ENCODE measurements at regions not wholly inside any gene's neighbourhood (a gene's known extent, or its start where the extent isn't known, plus 50 kb on each side); places are given as distances from the start of the nearest gene placed in this dataset.

DNA sequence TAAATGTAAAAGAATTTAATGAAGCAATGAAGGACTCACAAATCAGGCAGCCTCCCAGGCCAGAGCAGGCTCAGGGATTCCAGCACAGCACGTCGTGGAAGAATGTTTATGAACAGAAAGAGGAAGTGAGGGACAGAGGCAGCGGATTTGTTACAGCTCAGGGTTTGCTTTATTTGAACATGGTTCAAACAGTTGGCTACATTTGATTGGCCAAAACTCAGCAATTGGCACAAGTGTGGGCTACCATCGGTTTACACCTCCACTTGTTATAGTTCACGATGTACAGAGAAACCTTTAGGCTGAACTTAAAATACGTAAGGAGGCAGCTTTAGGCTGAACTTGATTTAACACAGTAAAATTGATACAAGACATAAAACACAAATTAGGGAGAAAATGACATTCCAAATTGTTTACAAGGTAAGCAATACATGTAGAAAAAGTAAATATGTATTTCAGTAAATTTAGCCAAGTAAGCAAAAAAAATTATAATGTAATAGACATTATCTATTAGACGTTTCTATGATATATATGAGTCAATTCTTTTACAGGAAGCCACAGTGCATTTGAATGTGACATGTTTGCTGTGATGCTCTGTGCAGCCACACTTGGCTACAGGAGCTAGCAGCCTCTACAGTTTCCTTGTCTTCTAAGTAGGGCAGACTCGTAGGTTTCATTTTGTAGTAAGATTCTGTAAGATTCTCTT lies 126.5 kb downstream of the ADSS2 start:
- ATAC-seq (ENCODE audit: low FRiP score in 2 of 2) (peak in 1 of 2 donors; percentile 69), DNase-seq (peak in 1 of 2 donors; percentile 64)
- TF ChIP-seq, protein P1, sequence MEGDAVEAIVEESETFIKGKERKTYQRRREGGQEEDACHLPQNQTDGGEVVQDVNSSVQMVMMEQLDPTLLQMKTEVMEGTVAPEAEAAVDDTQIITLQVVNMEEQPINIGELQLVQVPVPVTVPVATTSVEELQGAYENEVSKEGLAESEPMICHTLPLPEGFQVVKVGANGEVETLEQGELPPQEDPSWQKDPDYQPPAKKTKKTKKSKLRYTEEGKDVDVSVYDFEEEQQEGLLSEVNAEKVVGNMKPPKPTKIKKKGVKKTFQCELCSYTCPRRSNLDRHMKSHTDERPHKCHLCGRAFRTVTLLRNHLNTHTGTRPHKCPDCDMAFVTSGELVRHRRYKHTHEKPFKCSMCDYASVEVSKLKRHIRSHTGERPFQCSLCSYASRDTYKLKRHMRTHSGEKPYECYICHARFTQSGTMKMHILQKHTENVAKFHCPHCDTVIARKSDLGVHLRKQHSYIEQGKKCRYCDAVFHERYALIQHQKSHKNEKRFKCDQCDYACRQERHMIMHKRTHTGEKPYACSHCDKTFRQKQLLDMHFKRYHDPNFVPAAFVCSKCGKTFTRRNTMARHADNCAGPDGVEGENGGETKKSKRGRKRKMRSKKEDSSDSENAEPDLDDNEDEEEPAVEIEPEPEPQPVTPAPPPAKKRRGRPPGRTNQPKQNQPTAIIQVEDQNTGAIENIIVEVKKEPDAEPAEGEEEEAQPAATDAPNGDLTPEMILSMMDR (IDR thresholded peaks at IDR 0.05), result no peak
- no peak for TF ChIP-seq EP300 (IDR thresholded peaks at IDR 0.05)
- peak in 1 of 2 donors; percentile 60 for TF ChIP-seq POLR2AphosphoS5 (IDR thresholded peaks at IDR 0.05)
- peak in 2 of 4 donors; percentile 28 to 53 for TF ChIP-seq POLR2A (IDR thresholded peaks at IDR 0.05)
- peak overlapping the region; percentile 82 to 90 (median 87) for H3K27ac ChIP-seq
- 34 to 36% methylated on average over 8 of the region's 8 CpGs for WGBS, 2 donors
- H3K27me3 ChIP-seq, result no peaks in the 10 kb centered on the region
- peaks cover 20 to 44% (median 34%) of the 10 kb centered on the region in 4 donors for H3K4me1 ChIP-seq
- peak overlapping the region in 3 of 4 donors; percentile 4 to 19 (median 12) for H3K4me3 ChIP-seq
- H3K9me3 ChIP-seq, result no peaks in the 10 kb centered on the region
- no peaks in the 10 kb centered on the region for H3K36me3 ChIP-seq

- Histone ChIP-seq H3K27ac (peak overlapping the region in 1 of 4 donors; percentile 90), H3K27me3 (no peaks in the 10 kb centered on the region), H3K9me3 (no peaks in the 10 kb centered on the region), H3K36me3 (no peaks in the 10 kb centered on the region), H3K4me3 (no peak overlapping the region), H3K4me1 (peaks cover 19 to 34% (median 26%) of the 10 kb centered on the region in 4 donors)
- no peak for ATAC-seq (ENCODE audit: low FRiP score in 2 of 2)
- DNase-seq, result no peak
- 52 to 66% methylated on average over 2 of the region's 2 CpGs for WGBS, 2 donors
- TF ChIP-seq POLR2AphosphoS5 (IDR thresholded peaks at IDR 0.05), result no peak
- TF ChIP-seq, protein P1 (IDR thresholded peaks at IDR 0.05), result no peak
- no peak for TF ChIP-seq POLR2A (IDR thresholded peaks at IDR 0.05)
- no peak for TF ChIP-seq EP300 (IDR thresholded peaks at IDR 0.05)
Observed at GRCh38 chr1:244326757-244327156, 125.0 kb downstream of the ADSS2 start.

DNA sequence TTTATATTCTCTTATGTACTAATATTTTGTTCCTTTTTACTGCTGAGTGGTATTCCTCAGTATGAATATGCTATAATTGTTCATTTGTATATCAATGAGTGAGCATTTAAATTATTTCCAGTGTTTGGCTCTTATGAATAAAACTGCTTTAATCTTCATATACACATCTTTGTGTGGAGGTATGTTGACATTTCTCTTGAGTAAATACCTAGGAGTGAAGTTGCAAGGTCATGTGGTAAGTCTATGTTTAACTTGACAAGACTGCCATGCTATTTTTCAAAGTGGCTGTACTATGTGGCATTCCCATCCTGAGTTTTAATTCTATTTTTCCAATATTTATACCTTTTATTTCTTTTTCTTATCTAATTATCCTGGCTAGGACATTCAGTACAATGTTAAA lies 124.2 kb downstream of the ADSS2 start:
- no peaks in the 10 kb centered on the region for H3K27me3 ChIP-seq
- no peaks in the 10 kb centered on the region for H3K36me3 ChIP-seq
- no peak overlapping the region for H3K4me3 ChIP-seq
- TF ChIP-seq, protein P1 (IDR thresholded peaks at IDR 0.05), result no peak
- no peak for TF ChIP-seq POLR2AphosphoS5 (IDR thresholded peaks at IDR 0.05)
- no peak for TF ChIP-seq POLR2A (IDR thresholded peaks at IDR 0.05)
- no peak for TF ChIP-seq EP300 (IDR thresholded peaks at IDR 0.05)
- ATAC-seq (ENCODE audit: low FRiP score in 2 of 2) (no peak), DNase-seq (no peak)
- peaks cover 11 to 26% (median 18%) of the 10 kb centered on the region in 4 donors for H3K4me1 ChIP-seq
- no peak overlapping the region for H3K27ac ChIP-seq
- no peaks in the 10 kb centered on the region for H3K9me3 ChIP-seq

DNA sequence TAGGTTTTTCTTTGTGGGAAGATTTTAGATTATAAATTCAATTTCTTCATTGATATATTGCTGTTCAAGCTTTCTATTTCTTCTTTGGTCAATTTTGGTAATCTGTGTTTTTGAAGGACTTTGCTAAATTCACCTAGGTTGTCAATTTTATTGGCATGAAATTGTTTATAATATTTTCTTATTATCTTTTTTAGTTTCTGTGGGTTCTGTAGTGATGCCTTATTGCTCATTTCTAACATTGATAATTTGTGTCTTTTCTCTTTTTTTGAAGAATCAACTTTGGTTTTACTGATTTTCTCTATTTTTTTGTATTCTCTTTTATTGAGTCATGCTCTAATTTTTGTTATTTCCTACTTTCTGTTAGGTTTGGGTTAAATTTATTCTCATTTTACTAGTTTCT lies 123.2 kb downstream of the ADSS2 start:
- Histone ChIP-seq H3K36me3 (no peaks in the 10 kb centered on the region), H3K27me3 (no peaks in the 10 kb centered on the region), H3K4me1 (peaks cover 4 to 17% (median 10%) of the 10 kb centered on the region in 4 donors), H3K9me3 (no peaks in the 10 kb centered on the region), H3K27ac (no peak overlapping the region), H3K4me3 (no peak overlapping the region)
- DNase-seq (no peak), ATAC-seq (ENCODE audit: low FRiP score in 2 of 2) (no peak)
- TF ChIP-seq POLR2A (IDR thresholded peaks at IDR 0.05) (no peak), EP300 (IDR thresholded peaks at IDR 0.05) (no peak), POLR2AphosphoS5 (IDR thresholded peaks at IDR 0.05) (no peak)
- TF ChIP-seq, protein P1 (IDR thresholded peaks at IDR 0.05), result no peak

Measured in upper lobe of left lung (tissue), 6 donors.